Activated naive CD4-positive, alpha-beta T cell treated with anti-CD3 and anti-CD28 coated beads for 36 hours (primary cell): ENCODE measurements at regions not wholly inside any gene's neighbourhood (a gene's known extent, or its start where the extent isn't known, plus 50 kb on each side); places are given as distances from the start of the nearest gene placed in this dataset.
A peak's percentile ranks its signal among the peaks of the same experiment; 100 is the strongest.
"Not testable (repeated sequence)": the region's sequence is repeated elsewhere in the genome, so short reads cannot be mapped to it uniquely, and the experiment has no call there.

Source experiments
- CTCF ChIA-PET: fragments of 350-600 bp; sonication (Branson Sonifier 250); formaldehyde crosslinking; loops from one replicate; lab custom pipeline; 2021; ENCODE audit warnings: antibody characterized with exemption; lab: Charles Lee
- DNase-seq: peaks from one replicate; pipeline ENCODE4 v3.0.0-alpha.2; 2020
- H3K27ac Mint-ChIP-seq: one replicate; pipeline ENCODE4 v1.8.0; 2021; ENCODE audit warnings: mild to moderate bottlenecking, mixed read lengths
- H3K27me3 Mint-ChIP-seq: one replicate; pipeline ENCODE4 v1.8.0; 2021; ENCODE audit warnings: low read depth, mixed read lengths
- H3K36me3 Mint-ChIP-seq: one replicate; pipeline ENCODE4 v1.8.0; 2021; ENCODE audit warnings: low read depth, mixed read lengths
- H3K4me1 Mint-ChIP-seq: one replicate; pipeline ENCODE4 v1.8.0; 2021; ENCODE audit warnings: low read depth, mixed read lengths
- H3K4me3 Mint-ChIP-seq: one replicate; pipeline ENCODE4 v1.8.0; 2021; ENCODE audit warnings: mild to moderate bottlenecking, moderate library complexity, mixed read lengths
- H3K9me3 Mint-ChIP-seq: one replicate; pipeline ENCODE4 v1.8.0; 2021; ENCODE audit warnings: mixed read lengths
- intact Hi-C: fragments of 100-400 bp; cut with micrococcal nuclease; formaldehyde crosslinking; loops from one replicate; pipeline ENCODE4 v1.15.1; 2023

- intact Hi-C loops, result no loop called here
- no peak for DNase-seq
- H3K4me3 Mint-ChIP-seq, result no peak overlapping the region
- CTCF ChIA-PET, result no interaction called here
- peaks cover 3% of the 10 kb centered on the region for H3K27me3 Mint-ChIP-seq
- no peak overlapping the region for H3K27ac Mint-ChIP-seq
- no peaks in the 10 kb centered on the region for H3K36me3 Mint-ChIP-seq
- H3K4me1 Mint-ChIP-seq, result no peaks in the 10 kb centered on the region
- no peaks in the 10 kb centered on the region for H3K9me3 Mint-ChIP-seq
Measured at GRCh38 chr12:102344691-102345090, 135.7 kb downstream of the IGF1 start.

GRCh38 chr12:102343361-102344121 is 136.8 kb downstream of the IGF1 start:
- Mint-ChIP-seq H3K4me1 (no peaks in the 10 kb centered on the region), H3K27ac (no peak overlapping the region), H3K4me3 (no peak overlapping the region), H3K36me3 (no peaks in the 10 kb centered on the region), H3K9me3 (no peaks in the 10 kb centered on the region), H3K27me3 (peaks cover 1% of the 10 kb centered on the region)
- DNase-seq, result no peak
- CTCF ChIA-PET, result no interaction called here
- intact Hi-C loops, result no loop called here

DNA sequence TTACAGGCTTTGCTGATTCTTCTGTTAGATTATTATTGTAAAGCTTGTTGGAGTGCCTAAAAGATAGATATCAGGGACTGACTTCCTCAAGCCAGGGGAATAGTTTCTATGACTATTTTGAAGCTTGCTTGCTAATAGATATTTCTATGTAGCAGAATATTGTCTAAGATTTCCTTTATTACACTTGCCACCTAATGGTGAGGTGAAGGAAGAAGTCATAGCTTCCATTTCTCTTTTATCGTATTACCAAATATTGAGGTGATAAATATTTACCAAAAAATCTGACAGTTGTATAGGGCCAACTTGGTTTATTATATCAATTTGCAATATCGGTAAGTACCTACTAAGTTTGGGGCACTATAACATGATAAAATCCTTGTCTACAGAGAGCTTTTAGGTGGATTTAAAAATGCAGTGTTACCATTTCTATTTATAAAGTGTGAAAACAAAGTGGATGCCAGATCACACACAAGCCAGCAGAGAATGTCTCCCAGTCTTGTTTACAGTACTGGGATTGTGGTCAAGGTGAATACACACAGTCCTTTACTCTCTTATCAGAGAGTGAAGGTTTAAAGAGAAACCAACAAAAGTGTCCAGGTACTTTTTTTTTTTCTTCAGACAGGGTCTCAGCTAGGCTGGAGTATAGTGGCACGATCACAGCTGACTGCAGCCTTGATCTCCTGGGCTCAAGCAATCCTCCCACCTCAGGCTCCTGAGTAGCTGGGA is 137.9 kb downstream of the IGF1 start:
- Mint-ChIP-seq H3K27me3 (peaks cover 3% of the 10 kb centered on the region), H3K36me3 (no peaks in the 10 kb centered on the region), H3K9me3 (no peaks in the 10 kb centered on the region), H3K4me3 (no peak overlapping the region), H3K27ac (no peak overlapping the region), H3K4me1 (no peaks in the 10 kb centered on the region)
- CTCF ChIA-PET, result no interaction called here
- intact Hi-C loops, result no loop called here
- DNase-seq, result no peak

GRCh38 chr12:102334765-102335164 is 137.1 kb upstream of the PMCH start:
- H3K27me3 Mint-ChIP-seq, result peaks cover 3% of the 10 kb centered on the region
- CTCF ChIA-PET, result no interaction called here
- no peaks in the 10 kb centered on the region for H3K36me3 Mint-ChIP-seq
- H3K4me1 Mint-ChIP-seq, result no peaks in the 10 kb centered on the region
- no peak for DNase-seq
- H3K4me3 Mint-ChIP-seq, result no peak overlapping the region
- intact Hi-C loops, result no loop called here
- H3K27ac Mint-ChIP-seq, result no peak overlapping the region
- peaks cover 2% of the 10 kb centered on the region for H3K9me3 Mint-ChIP-seq

GRCh38 chr12:102331419-102331818 is 133.8 kb upstream of the PMCH start:
- no peaks in the 10 kb centered on the region for H3K36me3 Mint-ChIP-seq

GRCh38 chr12:102329883-102330282 is 132.2 kb upstream of the PMCH start:
- no peak for DNase-seq
- H3K4me3 Mint-ChIP-seq, result no peak overlapping the region
- H3K9me3 Mint-ChIP-seq, result peaks cover 10% of the 10 kb centered on the region
- CTCF ChIA-PET, result no interaction called here
- H3K27me3 Mint-ChIP-seq, result no peaks in the 10 kb centered on the region
- no peak overlapping the region for H3K27ac Mint-ChIP-seq
- intact Hi-C loops, result no loop called here
- no peaks in the 10 kb centered on the region for H3K4me1 Mint-ChIP-seq
- H3K36me3 Mint-ChIP-seq, result no peaks in the 10 kb centered on the region

More at GRCh38 chr12:102331419-102331818, 133.8 kb upstream of the PMCH start:
- DNase-seq, result no peak
- Mint-ChIP-seq H3K27me3 (no peaks in the 10 kb centered on the region), H3K9me3 (peaks cover 2% of the 10 kb centered on the region), H3K27ac (no peak overlapping the region), H3K4me3 (no peak overlapping the region), H3K4me1 (no peaks in the 10 kb centered on the region)
- intact Hi-C loops, result no loop called here
- CTCF ChIA-PET, result no interaction called here

- no peak overlapping the region for H3K4me3 Mint-ChIP-seq
- no peak overlapping the region for H3K27ac Mint-ChIP-seq
- H3K36me3 Mint-ChIP-seq, result no peaks in the 10 kb centered on the region
- intact Hi-C loops, result no loop called here
- no peaks in the 10 kb centered on the region for H3K4me1 Mint-ChIP-seq
- H3K27me3 Mint-ChIP-seq, result no peaks in the 10 kb centered on the region
- H3K9me3 Mint-ChIP-seq, result peaks cover 8% of the 10 kb centered on the region
- no peak for DNase-seq
- CTCF ChIA-PET, result no interaction called here
Measured at GRCh38 chr12:102326982-102327381, 129.3 kb upstream of the PMCH start.

DNA sequence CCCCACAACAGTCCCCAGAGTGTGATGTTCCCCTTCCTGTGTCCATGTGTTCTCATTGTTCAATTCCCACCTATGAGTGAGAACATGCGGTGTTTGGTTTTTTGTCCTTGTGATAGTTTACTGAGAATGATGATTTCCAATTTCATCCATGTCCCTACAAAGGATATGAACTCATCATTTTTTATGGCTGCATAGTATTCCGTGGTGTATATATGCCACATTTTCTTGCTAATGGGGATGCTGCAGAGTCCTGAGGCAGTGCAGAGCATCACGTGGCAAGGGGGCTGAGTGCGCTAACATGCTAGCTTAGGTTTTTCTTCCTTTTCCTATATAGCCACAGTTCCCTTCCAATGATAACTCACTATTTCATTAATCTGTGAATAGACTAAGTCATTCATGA is 127.5 kb upstream of the PMCH start:
- H3K27me3 Mint-ChIP-seq, intact Hi-C loops, H3K4me3 Mint-ChIP-seq, H3K4me1 Mint-ChIP-seq, H3K27ac Mint-ChIP-seq, DNase-seq, H3K36me3 Mint-ChIP-seq, CTCF ChIA-PET: not testable (repeated sequence)
- peaks cover 11% of the 10 kb centered on the region for H3K9me3 Mint-ChIP-seq

DNA sequence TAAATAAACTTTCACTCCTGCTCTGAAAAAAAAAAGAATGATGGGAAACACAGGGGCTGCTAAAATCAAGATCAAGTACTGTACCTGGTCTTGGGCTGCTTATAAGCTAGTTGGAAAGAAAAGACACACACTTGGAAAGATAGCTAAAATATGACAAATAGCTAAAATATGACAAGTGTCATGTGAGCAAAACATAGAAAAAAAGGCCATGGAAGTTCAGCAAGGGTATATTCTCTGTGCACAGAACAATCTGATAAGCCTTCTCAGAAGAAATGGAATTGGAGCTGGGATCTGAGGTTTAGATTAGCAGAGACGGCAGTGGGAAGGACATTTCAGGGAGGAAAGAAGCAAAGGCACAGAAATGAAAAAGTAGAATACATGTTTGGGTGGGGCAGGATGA is 126.2 kb upstream of the PMCH start:
- CTCF ChIA-PET, result interaction anchor here (0.6 kb wide), 1 partner anchor 153 kb away, joined by 3 read pairs; no protein-coding TSS in a partner anchor
- H3K27ac Mint-ChIP-seq, result peak overlapping the region; percentile 4

GRCh38 chr12:102322254-102322653 is 124.6 kb upstream of the PMCH start:
- H3K9me3 Mint-ChIP-seq, result peaks cover 11% of the 10 kb centered on the region
- DNase-seq, result no peak
- no peak overlapping the region for H3K4me3 Mint-ChIP-seq
- H3K36me3 Mint-ChIP-seq, result no peaks in the 10 kb centered on the region
- H3K27ac Mint-ChIP-seq, result no peak overlapping the region
- CTCF ChIA-PET, result no interaction called here
- H3K4me1 Mint-ChIP-seq, result no peaks in the 10 kb centered on the region
- intact Hi-C loops, result no loop called here
- peaks cover 4% of the 10 kb centered on the region for H3K27me3 Mint-ChIP-seq

More for the DNA sequence above, 126.2 kb upstream of the PMCH start:
- Mint-ChIP-seq H3K4me1 (no peaks in the 10 kb centered on the region), H3K27me3 (peaks cover 4% of the 10 kb centered on the region), H3K36me3 (no peaks in the 10 kb centered on the region), H3K4me3 (no peak overlapping the region), H3K9me3 (peaks cover 11% of the 10 kb centered on the region)
- intact Hi-C loops, result no loop called here
- DNase-seq, result no peak

- Mint-ChIP-seq H3K9me3 (peaks cover 11% of the 10 kb centered on the region), H3K4me1 (no peaks in the 10 kb centered on the region)
- CTCF ChIA-PET, result no interaction called here
Measured at GRCh38 chr12:102321305-102322082, 123.9 kb upstream of the PMCH start.

GRCh38 chr12:102317155-102317554 is 119.5 kb upstream of the PMCH start:
- H3K9me3 Mint-ChIP-seq, result peaks cover 4% of the 10 kb centered on the region
- DNase-seq, result no peak
- CTCF ChIA-PET, result no interaction called here
- H3K4me1 Mint-ChIP-seq, result no peaks in the 10 kb centered on the region
- H3K27ac Mint-ChIP-seq, result no peak overlapping the region
- peaks cover 9% of the 10 kb centered on the region for H3K27me3 Mint-ChIP-seq
- intact Hi-C loops, result no loop called here
- H3K36me3 Mint-ChIP-seq, result no peaks in the 10 kb centered on the region
- no peak overlapping the region for H3K4me3 Mint-ChIP-seq

More at GRCh38 chr12:102321305-102322082, 123.9 kb upstream of the PMCH start:
- DNase-seq, result no peak
- H3K27me3 Mint-ChIP-seq, result peaks cover 4% of the 10 kb centered on the region
- intact Hi-C loops, result no loop called here
- no peak overlapping the region for H3K27ac Mint-ChIP-seq
- H3K4me3 Mint-ChIP-seq, result no peak overlapping the region
- H3K36me3 Mint-ChIP-seq, result no peaks in the 10 kb centered on the region
